Testis (tissue), 2 donors: ENCODE measurements at regions not wholly inside any gene's neighbourhood (a gene's known extent, or its start where the extent isn't known, plus 50 kb on each side); places are given as distances from the start of the nearest gene placed in this dataset.

Experiments
- POLR2A ChIP-seq: fragments of 450-650 bp; IDR thresholded peaks from one replicate; pipeline ENCODE4 v1.6.1; 2017; ENCODE audit warnings: antibody characterized with exemption, mild to moderate bottlenecking, moderate library complexity
- TF ChIP-seq, protein P1 (sequence below), 3 experiments: fragments of 450-650 bp in 2 of 3; fragments of 200-600 bp in 1 of 3; sonication (generic) in 1 of 3; IDR thresholded peaks; one replicate each; pipeline ENCODE4 v1.5.1; 2016 to 2019; ENCODE audit warnings: antibody characterized with exemption in 3 of 3, mild to moderate bottlenecking in 2 of 3, moderate library complexity in 1 of 3

DNA sequence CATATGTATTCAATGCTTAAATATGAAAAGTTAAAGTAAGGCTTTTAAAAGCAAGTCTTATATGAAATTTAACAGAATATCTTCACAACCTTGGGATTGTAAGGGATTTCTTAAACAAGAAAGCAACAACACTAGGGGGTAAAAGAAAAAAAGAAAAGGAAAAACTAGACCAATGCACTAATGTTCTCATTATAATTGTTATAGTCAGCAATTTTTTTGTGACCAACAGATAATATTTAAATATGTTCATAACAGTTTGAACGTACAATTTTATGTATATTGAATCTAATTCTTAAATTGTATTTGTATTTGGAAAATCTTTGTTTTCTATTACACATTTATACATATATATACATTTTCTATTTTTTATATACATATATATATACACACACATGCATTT, 1397.8 kb upstream of the ADGRB3 start:
- TF ChIP-seq, protein P1, sequence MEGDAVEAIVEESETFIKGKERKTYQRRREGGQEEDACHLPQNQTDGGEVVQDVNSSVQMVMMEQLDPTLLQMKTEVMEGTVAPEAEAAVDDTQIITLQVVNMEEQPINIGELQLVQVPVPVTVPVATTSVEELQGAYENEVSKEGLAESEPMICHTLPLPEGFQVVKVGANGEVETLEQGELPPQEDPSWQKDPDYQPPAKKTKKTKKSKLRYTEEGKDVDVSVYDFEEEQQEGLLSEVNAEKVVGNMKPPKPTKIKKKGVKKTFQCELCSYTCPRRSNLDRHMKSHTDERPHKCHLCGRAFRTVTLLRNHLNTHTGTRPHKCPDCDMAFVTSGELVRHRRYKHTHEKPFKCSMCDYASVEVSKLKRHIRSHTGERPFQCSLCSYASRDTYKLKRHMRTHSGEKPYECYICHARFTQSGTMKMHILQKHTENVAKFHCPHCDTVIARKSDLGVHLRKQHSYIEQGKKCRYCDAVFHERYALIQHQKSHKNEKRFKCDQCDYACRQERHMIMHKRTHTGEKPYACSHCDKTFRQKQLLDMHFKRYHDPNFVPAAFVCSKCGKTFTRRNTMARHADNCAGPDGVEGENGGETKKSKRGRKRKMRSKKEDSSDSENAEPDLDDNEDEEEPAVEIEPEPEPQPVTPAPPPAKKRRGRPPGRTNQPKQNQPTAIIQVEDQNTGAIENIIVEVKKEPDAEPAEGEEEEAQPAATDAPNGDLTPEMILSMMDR (IDR thresholded peaks at IDR 0.05): no peak
- TF ChIP-seq POLR2A: no peak
